ENCODE measurements at regions not wholly inside any gene's neighbourhood (a gene's known extent, or its start where the extent isn't known, plus 50 kb on each side); places are given as distances from the start of the nearest gene placed in this dataset.

DNA sequence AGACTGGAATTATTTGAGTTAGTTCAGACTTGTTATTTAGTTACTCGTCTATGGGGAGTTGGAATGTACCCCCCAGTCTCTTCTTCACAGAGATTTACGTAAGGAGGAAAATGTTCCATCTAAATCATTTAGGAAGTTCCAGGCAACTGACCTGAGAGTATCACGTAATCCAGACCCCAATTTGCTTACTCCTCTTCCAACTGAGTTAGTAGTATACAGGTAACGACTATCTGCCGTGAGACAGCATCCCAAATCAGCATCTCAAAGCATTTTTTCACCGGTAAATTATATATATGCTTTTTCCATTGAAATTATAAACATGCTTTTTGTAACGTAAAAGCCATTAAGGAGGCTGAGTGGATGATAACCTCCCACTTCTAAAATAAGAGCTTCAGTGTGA lies 214.3 kb upstream of the WSB1 start:
- ChIA-PET POLR2A (no interaction called here), CTCF (no interaction called here)
- DNase-seq (ENCODE audit: low read depth, low spot score), result no peak
- TF ChIP-seq CTCF (IDR thresholded peaks at IDR 0.05; ENCODE audit: insufficient read depth, low read length, missing control alignments), result no peak
- no peak overlapping the region for H3K4me3 ChIP-seq (ENCODE audit: low read depth, low read length)

- DNase-seq (ENCODE audit: low read depth, low spot score), result no peak
- POLR2A ChIA-PET, result no interaction called here
- TF ChIP-seq CTCF (IDR thresholded peaks at IDR 0.05; ENCODE audit: insufficient read depth, low read length, missing control alignments), result no peak
- no peak overlapping the region for H3K4me3 ChIP-seq (ENCODE audit: low read depth, low read length)
- CTCF ChIA-PET, result no interaction called here
Measured at GRCh38 chr17:27081002-27081638, 212.8 kb upstream of the WSB1 start.

- POLR2A ChIA-PET, result no interaction called here
- CTCF ChIA-PET, result no interaction called here
Measured at GRCh38 chr17:27082023-27082774, 211.7 kb upstream of the WSB1 start.

GRCh38 chr17:27082775-27083154 lies 211.1 kb upstream of the WSB1 start:
- ChIA-PET POLR2A (no interaction called here), CTCF (no interaction called here)
- no peak for DNase-seq (ENCODE audit: low read depth, low spot score)
- H3K4me3 ChIP-seq (ENCODE audit: low read depth, low read length), result no peak overlapping the region
- no peak for TF ChIP-seq CTCF (IDR thresholded peaks at IDR 0.05; ENCODE audit: insufficient read depth, low read length, missing control alignments)

More at GRCh38 chr17:27082023-27082774, 211.7 kb upstream of the WSB1 start:
- TF ChIP-seq CTCF (IDR thresholded peaks at IDR 0.05; ENCODE audit: insufficient read depth, low read length, missing control alignments), result no peak
- DNase-seq (ENCODE audit: low read depth, low spot score), result no peak
- no peak overlapping the region for H3K4me3 ChIP-seq (ENCODE audit: low read depth, low read length)

DNA sequence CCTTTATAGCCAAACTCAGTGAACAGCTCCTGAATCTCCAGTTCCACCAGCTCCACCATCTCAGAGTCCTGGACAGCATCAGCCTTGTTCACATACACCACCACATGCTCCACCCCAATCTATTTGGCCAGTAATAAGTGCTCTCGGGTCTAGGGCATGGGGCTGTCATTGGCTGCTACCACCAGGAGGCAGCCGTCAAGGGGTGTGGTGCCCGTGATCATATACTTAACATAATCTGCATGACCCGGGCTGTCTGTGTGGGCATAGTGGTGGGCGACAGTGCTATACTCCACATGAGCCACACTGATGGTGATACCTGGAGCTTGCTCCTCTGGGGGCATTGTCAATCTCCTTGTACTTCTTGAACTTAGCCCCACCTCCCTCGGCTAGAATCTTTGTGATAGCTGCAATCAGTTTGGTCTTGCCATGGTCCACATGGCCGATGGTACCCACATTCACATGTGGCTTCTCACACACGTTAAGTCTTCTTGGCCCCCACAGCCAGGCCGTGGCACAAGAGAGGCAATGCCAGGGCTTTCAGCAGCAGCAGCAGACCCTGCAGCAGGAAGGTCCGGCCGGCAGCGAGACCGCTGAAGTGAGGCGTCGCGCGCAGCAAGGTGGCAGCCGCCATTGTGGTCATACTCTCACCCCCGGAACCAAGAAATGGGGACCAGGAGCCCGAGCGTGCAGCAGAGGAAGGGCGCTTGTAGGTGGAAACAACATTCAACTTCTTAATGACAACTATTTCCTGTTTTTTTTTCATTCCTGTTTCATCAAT lies 210.3 kb upstream of the WSB1 start:
- TF ChIP-seq CTCF (IDR thresholded peaks at IDR 0.05; ENCODE audit: insufficient read depth, low read length, missing control alignments), result no peak
- CTCF ChIA-PET, result no interaction called here
- no peak for DNase-seq (ENCODE audit: low read depth, low spot score)
- H3K4me3 ChIP-seq (ENCODE audit: low read depth, low read length), result no peak overlapping the region
- POLR2A ChIA-PET, result no interaction called here

DNA sequence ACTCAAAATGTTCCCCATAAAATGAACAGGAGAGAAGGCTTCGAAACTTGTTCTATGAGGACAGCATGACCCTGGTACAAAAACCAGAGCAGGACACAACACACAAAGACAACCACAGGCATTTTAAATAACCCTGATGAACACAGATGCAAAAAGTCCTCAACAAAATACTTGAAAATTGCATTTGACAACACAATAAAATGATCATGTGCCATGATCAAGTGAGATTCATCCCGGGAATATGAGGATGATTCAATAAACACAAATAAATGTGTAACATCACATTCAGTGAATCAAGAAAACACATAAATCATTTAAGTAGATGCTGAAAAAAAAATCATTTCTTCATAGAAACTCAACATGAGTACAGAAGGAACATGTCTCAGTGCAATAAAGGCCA lies 208.4 kb upstream of the WSB1 start:
- TF ChIP-seq CTCF (IDR thresholded peaks at IDR 0.05; ENCODE audit: insufficient read depth, low read length, missing control alignments), result no peak
- ChIA-PET CTCF (no interaction called here), POLR2A (no interaction called here)
- DNase-seq (ENCODE audit: low read depth, low spot score), result no peak
- H3K4me3 ChIP-seq (ENCODE audit: low read depth, low read length), result no peak overlapping the region

All from AG04449 (cell line).